Ovary (tissue), 3 donors: ENCODE measurements at regions not wholly inside any gene's neighbourhood (a gene's known extent, or its start where the extent isn't known, plus 50 kb on each side); places are given as distances from the start of the nearest gene placed in this dataset.

ENCODE experiments used
- POLR2A ChIP-seq: fragments of 450-650 bp; IDR thresholded peaks from one replicate; pipeline ENCODE4 v1.6.1; 2017; ENCODE audit warnings: antibody characterized with exemption, mild to moderate bottlenecking, moderate library complexity
- TF ChIP-seq, protein P1 (sequence below), 3 donors: fragments of 450-650 bp in 2 of 3; fragments of 200-600 bp in 1 of 3; IDR thresholded peaks; one replicate each; pipeline versions ENCODE4 v1.5.1 to v1.8.0; 2016 to 2022; ENCODE audit warnings: antibody characterized with exemption in 3 of 3, mild to moderate bottlenecking in 1 of 3
- donor health status: DM: no; HTN: no; CAD: no.

GRCh38 chr4:132076829-132077228, 1072.3 kb upstream of the PCDH10 start:
- TF ChIP-seq POLR2A: no peak
- TF ChIP-seq, protein P1, sequence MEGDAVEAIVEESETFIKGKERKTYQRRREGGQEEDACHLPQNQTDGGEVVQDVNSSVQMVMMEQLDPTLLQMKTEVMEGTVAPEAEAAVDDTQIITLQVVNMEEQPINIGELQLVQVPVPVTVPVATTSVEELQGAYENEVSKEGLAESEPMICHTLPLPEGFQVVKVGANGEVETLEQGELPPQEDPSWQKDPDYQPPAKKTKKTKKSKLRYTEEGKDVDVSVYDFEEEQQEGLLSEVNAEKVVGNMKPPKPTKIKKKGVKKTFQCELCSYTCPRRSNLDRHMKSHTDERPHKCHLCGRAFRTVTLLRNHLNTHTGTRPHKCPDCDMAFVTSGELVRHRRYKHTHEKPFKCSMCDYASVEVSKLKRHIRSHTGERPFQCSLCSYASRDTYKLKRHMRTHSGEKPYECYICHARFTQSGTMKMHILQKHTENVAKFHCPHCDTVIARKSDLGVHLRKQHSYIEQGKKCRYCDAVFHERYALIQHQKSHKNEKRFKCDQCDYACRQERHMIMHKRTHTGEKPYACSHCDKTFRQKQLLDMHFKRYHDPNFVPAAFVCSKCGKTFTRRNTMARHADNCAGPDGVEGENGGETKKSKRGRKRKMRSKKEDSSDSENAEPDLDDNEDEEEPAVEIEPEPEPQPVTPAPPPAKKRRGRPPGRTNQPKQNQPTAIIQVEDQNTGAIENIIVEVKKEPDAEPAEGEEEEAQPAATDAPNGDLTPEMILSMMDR (IDR thresholded peaks at IDR 0.05): no peak
